A549 (cell line): ENCODE measurements at regions not wholly inside any gene's neighbourhood (a gene's known extent, or its start where the extent isn't known, plus 50 kb on each side); places are given as distances from the start of the nearest gene placed in this dataset.

Experiments
- ATAC-seq, 2 experiments: fragments of 200-7000 bp in 1 of 2; fragments of >200 bp in 1 of 2; cut with Nextera tagmentation in 1 of 2; cut with Tn5 transposase in 1 of 2; 3 replicates each; pipeline versions ENCODE4 v1.8.0 to v1.9.1; 2018 to 2020; ENCODE audit warnings: mild to moderate bottlenecking in 1 of 2, moderate library complexity in 1 of 2
- CTCF ChIA-PET: fragments of 300-600 bp; sonication (Branson Sonifier 250); formaldehyde crosslinking; extraction: SDS; loops from one replicate; lab custom pipeline; 2021; ENCODE audit warnings: antibody characterized with exemption, inconsistent platforms; lab: Yijun Ruan, JAX
- POLR2A ChIA-PET: fragments of 350-600 bp; formaldehyde crosslinking; extraction: SDS; loops from one replicate; lab custom pipeline; 2021; ENCODE audit warnings: antibody characterized with exemption, inconsistent platforms; lab: Yijun Ruan, JAX
- DNase-seq, 2 experiments: peaks; one replicate each; pipeline versions ENCODE4 v3.0.0 to v3.0.0-alpha.2; 2011 to 2016; ENCODE audit warnings: low read depth in 1 of 2, low spot score in 1 of 2
- FAIRE-seq: peaks from 2 replicates; lab custom pipeline; 2011; peaks lifted over from hg19 to GRCh38; lab: Jason Lieb, UNC
- H3K27ac ChIP-seq, 2 experiments: fragments of >200 bp; sonication (Bioruptor Twin); formaldehyde crosslinking; 3 replicates each; pipeline ENCODE4 v1.5.1; 2016 to 2017
- H3K4me1 ChIP-seq: fragments of >200 bp; sonication (Bioruptor Twin); formaldehyde crosslinking; 3 replicates; pipeline ENCODE4 v1.6.1; 2016
- H3K4me2 ChIP-seq: fragments of >200 bp; sonication (Bioruptor Twin); formaldehyde crosslinking; 3 replicates; pipeline ENCODE4 v1.6.1; 2016
- H3K4me3 ChIP-seq: fragments of >200 bp; sonication (Bioruptor Twin); formaldehyde crosslinking; 3 replicates; pipeline ENCODE4 v1.5.1; 2016
- H3K9me3 ChIP-seq: fragments of >200 bp; sonication (Bioruptor Twin); formaldehyde crosslinking; 3 replicates; pipeline ENCODE4 v1.6.1; 2016
- CBX2 ChIP-seq: fragments of 200-600 bp; sonication (generic); IDR thresholded peaks from 2 replicates; pipeline ENCODE4 v1.6.1; 2016; ENCODE audit warnings: low read depth, mild to moderate bottlenecking, borderline replicate concordance
- CBX8 ChIP-seq: fragments of 200-600 bp; sonication (generic); IDR thresholded peaks from 2 replicates; pipeline ENCODE4 v1.6.1; 2016
- CEBPB ChIP-seq, 2 experiments: fragments of >200 bp in 1 of 2; sonication (Bioruptor Twin) in 1 of 2; formaldehyde crosslinking in 1 of 2; IDR thresholded peaks; 2 replicates each; pipeline ENCODE4 v1.6.1; 2012 to 2016
- ESRRA ChIP-seq: fragments of 150-350 bp; IDR thresholded peaks from 2 replicates; pipeline ENCODE4 v1.6.1; 2014; ENCODE audit warnings: mild to moderate bottlenecking, low read length, borderline replicate concordance
- FOSL2 ChIP-seq, 2 experiments: fragments of 450-650 bp in 1 of 2; fragments of >200 bp in 1 of 2; sonication (Bioruptor Twin) in 1 of 2; formaldehyde crosslinking; IDR thresholded peaks; 2 replicates each; pipeline versions ENCODE4 v1.5.0 to v1.6.1; 2016 to 2020; ENCODE audit warnings: mild to moderate bottlenecking in 1 of 2, moderate library complexity in 1 of 2
- FOXS1 ChIP-seq: fragments of 250-450 bp; sonication (Bioruptor Pico); IDR thresholded peaks from 2 replicates; pipeline ENCODE4 v1.5.0; 2020; ENCODE audit warnings: mild to moderate bottlenecking, moderate library complexity
- HOXA7 ChIP-seq: fragments of 250-450 bp; sonication (Bioruptor Pico); IDR thresholded peaks from 2 replicates; pipeline ENCODE4 v1.5.0; 2020; ENCODE audit warnings: mild to moderate bottlenecking, moderate library complexity
- HOXB13 ChIP-seq: fragments of 250-450 bp; sonication (Bioruptor Pico); IDR thresholded peaks from 2 replicates; pipeline ENCODE4 v1.5.0; 2020; ENCODE audit warnings: low read depth, mild to moderate bottlenecking, moderate library complexity
- HOXB5 ChIP-seq: fragments of 250-450 bp; sonication (Bioruptor Pico); IDR thresholded peaks from 2 replicates; pipeline ENCODE4 v1.5.0; 2020; ENCODE audit warnings: mild to moderate bottlenecking, moderate library complexity
- JUN ChIP-seq, 2 experiments: fragments of >200 bp; sonication (Bioruptor Twin); formaldehyde crosslinking; IDR thresholded peaks; 2 replicates in 1 of 2; 3 replicates in 1 of 2; pipeline ENCODE4 v1.6.1; 2016 to 2017
- KDM1A ChIP-seq: fragments of 200-600 bp; sonication (generic); IDR thresholded peaks from 2 replicates; pipeline ENCODE4 v1.6.1; 2016; ENCODE audit warnings: low read depth, mild to moderate bottlenecking
- MAFK ChIP-seq: fragments of 450-650 bp; IDR thresholded peaks from 2 replicates; pipeline ENCODE4 v1.6.1; 2014; ENCODE audit not compliant: partially characterized antibody
- MYC ChIP-seq: IDR thresholded peaks from 2 replicates; pipeline ENCODE4 v1.6.1; 2012; ENCODE audit warnings: mild to moderate bottlenecking, inconsistent platforms, low read length, improper control_type of control experiment, borderline replicate concordance
- NFE2L2 ChIP-seq: fragments of 150-350 bp; conservative IDR thresholded peaks from 2 replicates; pipeline ENCODE4 v1.6.1; 2014; ENCODE audit warnings: low read length
- NPAS2 ChIP-seq: fragments of 250-450 bp; sonication (Bioruptor Pico); IDR thresholded peaks from 2 replicates; pipeline ENCODE4 v1.8.0; 2022; ENCODE audit warnings: mild to moderate bottlenecking, moderate library complexity, borderline replicate concordance
- NR3C1 ChIP-seq: fragments of >200 bp; sonication (Bioruptor Twin); formaldehyde crosslinking; IDR thresholded peaks from 3 replicates; pipeline ENCODE4 v1.6.1; 2017
- PHF8 ChIP-seq: fragments of 200-600 bp; sonication (generic); IDR thresholded peaks from 2 replicates; pipeline ENCODE4 v1.6.1; 2016; ENCODE audit warnings: low read depth, mild to moderate bottlenecking, antibody characterized with exemption, moderate library complexity, borderline replicate concordance
- POLR2AphosphoS2 ChIP-seq: conservative IDR thresholded peaks from 2 replicates; pipeline ENCODE4 v1.6.1; 2012; ENCODE audit warnings: low read length, improper control_type of control experiment, inconsistent platforms
- RAD21 ChIP-seq, 2 experiments: fragments of >200 bp in 1 of 2; sonication (Bioruptor Twin) in 1 of 2; formaldehyde crosslinking in 1 of 2; IDR thresholded peaks in 1 of 2; conservative IDR thresholded peaks in 1 of 2; 2 replicates in 1 of 2; 3 replicates in 1 of 2; pipeline ENCODE4 v1.6.1; 2012 to 2018; ENCODE audit warnings: inconsistent platforms in 1 of 2
- RCOR1 ChIP-seq: fragments of 150-350 bp; IDR thresholded peaks from 2 replicates; pipeline ENCODE4 v1.6.1; 2014; ENCODE audit warnings: antibody characterized with exemption, low read length, low read depth
- RFX5 ChIP-seq: fragments of 450-650 bp; IDR thresholded peaks from 2 replicates; pipeline ENCODE4 v1.7.1; 2014; ENCODE audit warnings: antibody characterized with exemption, mild to moderate bottlenecking, moderate library complexity
- SREBF2 ChIP-seq: fragments of 450-650 bp; IDR thresholded peaks from 2 replicates; pipeline ENCODE4 v1.6.1; 2014; ENCODE audit warnings: mild to moderate bottlenecking, moderate library complexity
- TFCP2L1 ChIP-seq: fragments of 250-450 bp; sonication (Bioruptor Pico); IDR thresholded peaks from 2 replicates; pipeline ENCODE4 v1.5.0; 2021; ENCODE audit warnings: mild to moderate bottlenecking
- TP53 ChIP-seq: fragments of 250-450 bp; sonication (Bioruptor Pico); IDR thresholded peaks from 2 replicates; pipeline ENCODE4 v1.5.0; 2021; ENCODE audit warnings: mild to moderate bottlenecking, moderate library complexity
- ZNF302 ChIP-seq: fragments of 250-450 bp; sonication (Bioruptor Pico); IDR thresholded peaks from 2 replicates; pipeline ENCODE4 v1.9.0; 2021; ENCODE audit warnings: inconsistent platforms, mild to moderate bottlenecking, moderate library complexity
- WGBS: methylation state at CpG from one replicate; pipeline ENCODE4 v1.1.6; 2017; ENCODE audit errors: missing lambda C conversion rate; 5-methylcytosine and 5-hydroxymethylcytosine counted together
- TF ChIP-seq, protein P1 (sequence below): fragments of 450-650 bp; IDR thresholded peaks from 2 replicates; pipeline ENCODE4 v1.6.1; 2014; ENCODE audit warnings: antibody characterized with exemption
- TF ChIP-seq, protein P2 (sequence below): fragments of 250-450 bp; sonication (Bioruptor Pico); IDR thresholded peaks from 2 replicates; pipeline ENCODE4 v1.5.0; 2020; ENCODE audit warnings: low read depth, mild to moderate bottlenecking, moderate library complexity
- TF ChIP-seq, protein P3 (sequence below): fragments of >200 bp; sonication (Bioruptor Twin); formaldehyde crosslinking; IDR thresholded peaks from 3 replicates; pipeline ENCODE4 v1.5.1; 2016

DNA sequence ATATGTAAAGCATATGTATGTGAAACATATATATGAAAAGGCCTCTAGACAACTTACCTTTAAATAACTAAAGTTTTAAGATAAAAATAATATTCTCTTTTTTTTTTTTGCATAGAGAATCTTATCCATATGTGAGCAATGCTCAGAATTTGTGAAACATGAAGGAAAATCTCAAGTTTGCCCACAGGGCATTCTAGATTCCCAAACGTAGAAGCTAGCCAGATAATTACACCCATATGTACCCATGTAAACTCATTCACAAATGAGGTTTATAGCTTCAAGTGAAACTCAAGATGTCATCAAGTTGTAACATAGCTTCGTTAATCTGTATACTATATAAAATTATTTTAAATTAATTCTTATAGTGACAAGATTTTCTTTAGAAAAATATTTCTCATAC is 537.3 kb upstream of the NR2F2 start:
- H3K4me1 ChIP-seq: no peaks in the 10 kb centered on the region
- CTCF ChIA-PET: no interaction called here
- H3K4me2 ChIP-seq: no peak overlapping the region
- no peak overlapping the region for H3K4me3 ChIP-seq
- no peaks in the 10 kb centered on the region for H3K9me3 ChIP-seq
- H3K27ac ChIP-seq: no peak overlapping the region
- TF ChIP-seq, protein P1, sequence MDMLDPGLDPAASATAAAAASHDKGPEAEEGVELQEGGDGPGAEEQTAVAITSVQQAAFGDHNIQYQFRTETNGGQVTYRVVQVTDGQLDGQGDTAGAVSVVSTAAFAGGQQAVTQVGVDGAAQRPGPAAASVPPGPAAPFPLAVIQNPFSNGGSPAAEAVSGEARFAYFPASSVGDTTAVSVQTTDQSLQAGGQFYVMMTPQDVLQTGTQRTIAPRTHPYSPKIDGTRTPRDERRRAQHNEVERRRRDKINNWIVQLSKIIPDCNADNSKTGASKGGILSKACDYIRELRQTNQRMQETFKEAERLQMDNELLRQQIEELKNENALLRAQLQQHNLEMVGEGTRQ: no peak
- TF ChIP-seq MYC (no peak), TFCP2L1 (CRISPR knock-in tag) (no peak), NFE2L2 (no peak), TP53 (CRISPR knock-in tag) (no peak), CBX2 (no peak), CEBPB (IDR thresholded peaks at IDR 0.05) (no peak), ZNF302 (CRISPR knock-in tag) (no peak), RAD21 (conservative IDR thresholded peaks at IDR 0.05 in 1 of 2, IDR thresholded peaks at IDR 0.05 in 1 of 2) (no peak), POLR2AphosphoS2 (no peak), PHF8 (no peak), HOXB5 (CRISPR knock-in tag) (no peak), MAFK (no peak), SREBF2 (no peak), FOXS1 (CRISPR knock-in tag) (no peak), FOSL2 (IDR thresholded peaks at IDR 0.05) (no peak), FOSL2 (CRISPR knock-in tag; IDR thresholded peaks at IDR 0.05) (no peak), KDM1A (no peak)
- TF ChIP-seq, protein P2, sequence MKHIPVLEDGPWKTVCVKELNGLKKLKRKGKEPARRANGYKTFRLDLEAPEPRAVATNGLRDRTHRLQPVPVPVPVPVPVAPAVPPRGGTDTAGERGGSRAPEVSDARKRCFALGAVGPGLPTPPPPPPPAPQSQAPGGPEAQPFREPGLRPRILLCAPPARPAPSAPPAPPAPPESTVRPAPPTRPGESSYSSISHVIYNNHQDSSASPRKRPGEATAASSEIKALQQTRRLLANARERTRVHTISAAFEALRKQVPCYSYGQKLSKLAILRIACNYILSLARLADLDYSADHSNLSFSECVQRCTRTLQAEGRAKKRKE: no peak
- TF ChIP-seq, protein P3, sequence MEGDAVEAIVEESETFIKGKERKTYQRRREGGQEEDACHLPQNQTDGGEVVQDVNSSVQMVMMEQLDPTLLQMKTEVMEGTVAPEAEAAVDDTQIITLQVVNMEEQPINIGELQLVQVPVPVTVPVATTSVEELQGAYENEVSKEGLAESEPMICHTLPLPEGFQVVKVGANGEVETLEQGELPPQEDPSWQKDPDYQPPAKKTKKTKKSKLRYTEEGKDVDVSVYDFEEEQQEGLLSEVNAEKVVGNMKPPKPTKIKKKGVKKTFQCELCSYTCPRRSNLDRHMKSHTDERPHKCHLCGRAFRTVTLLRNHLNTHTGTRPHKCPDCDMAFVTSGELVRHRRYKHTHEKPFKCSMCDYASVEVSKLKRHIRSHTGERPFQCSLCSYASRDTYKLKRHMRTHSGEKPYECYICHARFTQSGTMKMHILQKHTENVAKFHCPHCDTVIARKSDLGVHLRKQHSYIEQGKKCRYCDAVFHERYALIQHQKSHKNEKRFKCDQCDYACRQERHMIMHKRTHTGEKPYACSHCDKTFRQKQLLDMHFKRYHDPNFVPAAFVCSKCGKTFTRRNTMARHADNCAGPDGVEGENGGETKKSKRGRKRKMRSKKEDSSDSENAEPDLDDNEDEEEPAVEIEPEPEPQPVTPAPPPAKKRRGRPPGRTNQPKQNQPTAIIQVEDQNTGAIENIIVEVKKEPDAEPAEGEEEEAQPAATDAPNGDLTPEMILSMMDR: no peak
- TF ChIP-seq, all 56 proteins: peak for 0
- DNase-seq (no peak), FAIRE-seq (no peak), ATAC-seq (no peak)
- 27% methylated on average over 2 of the region's 2 CpGs for WGBS
- POLR2A ChIA-PET: no interaction called here

DNA sequence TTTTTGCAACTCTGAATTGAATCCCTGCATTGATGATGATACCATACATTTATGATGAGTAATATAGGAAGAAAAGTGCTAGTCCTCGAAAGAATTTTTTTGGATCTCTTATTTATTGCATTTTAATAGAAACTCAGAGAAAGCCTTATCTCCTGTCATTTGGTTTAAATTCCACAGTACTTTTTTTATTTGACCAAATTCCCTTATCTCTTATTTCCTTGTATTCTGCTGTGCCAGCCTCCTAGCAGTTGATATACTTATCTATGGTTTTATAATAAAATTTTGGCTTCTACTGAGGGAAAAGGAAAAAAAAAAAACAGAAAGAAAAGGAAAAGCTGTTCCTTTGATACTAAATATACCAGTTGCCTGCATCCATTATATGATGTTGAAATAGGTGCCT is 535.1 kb upstream of the NR2F2 start:
- Histone ChIP-seq H3K4me2 (no peak overlapping the region), H3K27ac (no peak overlapping the region), H3K4me1 (peaks cover 13% of the 10 kb centered on the region), H3K4me3 (no peak overlapping the region), H3K9me3 (no peaks in the 10 kb centered on the region)
- POLR2A ChIA-PET: no interaction called here
- ATAC-seq (no peak), DNase-seq (no peak), FAIRE-seq (no peak)
- 16% methylated on average over 1 of the region's 1 CpG for WGBS
- TF ChIP-seq JUN (IDR thresholded peaks at IDR 0.05) (no peak), RFX5 (no peak), HOXB13 (CRISPR knock-in tag) (no peak), NPAS2 (CRISPR knock-in tag) (no peak), HOXA7 (CRISPR knock-in tag) (no peak), MYC (no peak), ESRRA (no peak), FOXS1 (CRISPR knock-in tag) (no peak), NR3C1 (no peak), KDM1A (no peak), RCOR1 (no peak), CBX8 (no peak)
- CTCF ChIA-PET: no interaction called here
